B cell (primary cell): ENCODE measurements at regions not wholly inside any gene's neighbourhood (a gene's known extent, or its start where the extent isn't known, plus 50 kb on each side); places are given as distances from the start of the nearest gene placed in this dataset.
"Not testable (repeated sequence)": the region's sequence is repeated elsewhere in the genome, so short reads cannot be mapped to it uniquely, and the experiment has no call there.

Experiments
- EZH2 ChIP-seq: IDR thresholded peaks from 2 replicates; pipeline ENCODE4 v1.6.1; 2012; ENCODE audit warnings: borderline replicate concordance, low read depth, mild to moderate bottlenecking, moderate library complexity, low read length; ENCODE audit not compliant: insufficient read depth, poor library complexity, severe bottlenecking
- TF ChIP-seq, protein P1 (sequence below): fragments of 200-600 bp; IDR thresholded peaks from one replicate; pipeline ENCODE4 v1.8.0; 2022; ENCODE audit warnings: antibody characterized with exemption, mild to moderate bottlenecking

DNA sequence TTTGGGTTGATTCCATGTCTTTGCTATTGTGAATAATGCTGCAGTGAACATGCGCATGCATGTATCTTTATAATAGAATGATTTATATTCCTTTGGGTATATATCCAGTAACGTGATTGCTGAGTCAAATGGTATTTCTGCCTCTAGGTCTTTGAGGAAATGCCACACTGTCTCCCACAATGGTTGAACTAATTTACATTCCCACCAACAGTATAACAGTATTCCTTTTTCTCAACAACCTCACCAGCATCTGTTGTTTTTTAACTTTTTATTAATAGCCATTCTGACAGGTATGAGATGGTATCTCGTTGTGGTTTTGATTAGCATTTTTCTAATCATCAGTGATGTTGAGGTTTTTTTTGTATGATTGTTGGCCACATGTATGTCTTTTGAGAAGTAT, 133.6 kb downstream of the GPR85 start:
- TF ChIP-seq, protein P1, sequence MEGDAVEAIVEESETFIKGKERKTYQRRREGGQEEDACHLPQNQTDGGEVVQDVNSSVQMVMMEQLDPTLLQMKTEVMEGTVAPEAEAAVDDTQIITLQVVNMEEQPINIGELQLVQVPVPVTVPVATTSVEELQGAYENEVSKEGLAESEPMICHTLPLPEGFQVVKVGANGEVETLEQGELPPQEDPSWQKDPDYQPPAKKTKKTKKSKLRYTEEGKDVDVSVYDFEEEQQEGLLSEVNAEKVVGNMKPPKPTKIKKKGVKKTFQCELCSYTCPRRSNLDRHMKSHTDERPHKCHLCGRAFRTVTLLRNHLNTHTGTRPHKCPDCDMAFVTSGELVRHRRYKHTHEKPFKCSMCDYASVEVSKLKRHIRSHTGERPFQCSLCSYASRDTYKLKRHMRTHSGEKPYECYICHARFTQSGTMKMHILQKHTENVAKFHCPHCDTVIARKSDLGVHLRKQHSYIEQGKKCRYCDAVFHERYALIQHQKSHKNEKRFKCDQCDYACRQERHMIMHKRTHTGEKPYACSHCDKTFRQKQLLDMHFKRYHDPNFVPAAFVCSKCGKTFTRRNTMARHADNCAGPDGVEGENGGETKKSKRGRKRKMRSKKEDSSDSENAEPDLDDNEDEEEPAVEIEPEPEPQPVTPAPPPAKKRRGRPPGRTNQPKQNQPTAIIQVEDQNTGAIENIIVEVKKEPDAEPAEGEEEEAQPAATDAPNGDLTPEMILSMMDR: not testable (repeated sequence)
- TF ChIP-seq EZH2: not testable (repeated sequence)
